Fibroblast of gingiva (primary cell): ENCODE measurements at regions not wholly inside any gene's neighbourhood (a gene's known extent, or its start where the extent isn't known, plus 50 kb on each side); places are given as distances from the start of the nearest gene placed in this dataset.
A peak's percentile ranks its signal among the peaks of the same experiment; 100 is the strongest.

ENCODE experiments used
- DNase-seq: peaks from one replicate; pipeline ENCODE4 v3.0.0-alpha.2; 2011; ENCODE audit warnings: low read depth

DNA sequence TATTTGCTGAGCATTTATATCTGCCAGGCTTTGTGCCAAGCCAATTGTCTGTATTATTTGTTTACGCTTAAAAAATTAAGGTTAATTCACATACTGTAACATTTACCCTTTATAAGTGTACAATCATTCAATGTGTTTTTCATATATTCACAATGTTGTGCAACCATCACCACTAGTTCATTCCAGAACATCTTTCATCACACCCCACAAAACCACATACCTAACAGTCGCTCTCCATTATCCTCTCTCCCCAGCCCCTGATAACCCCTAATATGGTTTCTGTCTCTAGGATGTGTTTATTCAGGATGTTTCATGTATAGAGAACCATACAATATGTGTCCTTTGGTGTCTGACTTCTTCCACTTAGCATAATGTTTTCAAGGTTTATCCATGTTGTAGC, 234.1 kb downstream of the INSIG2 start:
- DNase-seq: no peak

DNA sequence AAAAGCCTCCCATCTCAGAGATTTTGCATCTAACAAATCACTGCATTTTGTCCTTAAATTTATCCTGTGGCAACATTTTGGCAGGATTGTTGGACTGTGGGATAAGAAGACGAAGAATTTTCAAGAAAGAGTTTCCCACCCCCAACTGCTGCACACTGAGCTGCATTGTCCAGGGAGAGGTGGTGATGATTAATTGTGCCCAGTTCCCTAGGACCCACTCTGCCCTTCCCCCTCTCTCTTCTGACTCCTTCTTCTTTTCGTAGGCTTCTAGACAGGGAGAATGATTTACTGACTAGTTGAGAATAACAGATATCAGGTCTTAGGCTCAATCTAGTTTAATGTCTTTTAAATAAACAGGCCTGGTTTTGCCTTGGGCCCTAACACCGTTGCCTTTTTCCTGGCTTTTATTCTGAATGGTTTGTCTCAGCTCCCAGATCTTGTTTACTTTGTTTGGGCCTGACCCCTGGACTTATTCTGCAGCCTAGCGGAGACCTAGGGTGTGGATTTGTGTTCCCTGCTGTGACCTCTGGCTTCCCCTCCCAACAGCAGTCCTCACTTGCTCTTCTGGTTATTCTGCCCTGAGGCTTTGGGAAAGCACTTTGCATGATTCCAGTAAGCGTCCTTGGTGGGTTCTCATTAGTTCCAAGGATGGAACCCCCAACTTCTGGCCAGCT, 233.3 kb downstream of the INSIG2 start:
- no peak for DNase-seq

DNA sequence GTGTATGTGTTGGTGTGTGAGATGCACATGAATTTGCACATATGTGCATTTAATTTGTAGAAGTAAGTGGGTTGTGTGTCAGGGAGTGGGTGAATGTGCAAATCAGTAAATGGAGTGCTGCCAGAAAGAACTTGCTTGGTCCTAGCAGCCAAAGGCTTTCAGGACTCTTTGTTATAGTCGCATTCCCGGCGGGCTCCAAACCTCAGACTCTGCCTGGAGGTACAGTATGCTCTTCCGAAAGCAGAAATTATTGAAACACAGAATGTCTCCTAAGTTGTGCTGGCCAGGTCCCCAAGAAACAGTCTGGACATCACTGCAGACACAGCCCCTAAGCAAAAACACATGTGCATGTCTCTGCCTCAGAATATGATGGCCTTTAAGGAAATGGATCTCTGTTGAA, 232.4 kb downstream of the INSIG2 start:
- peak; percentile 3 for DNase-seq

DNA sequence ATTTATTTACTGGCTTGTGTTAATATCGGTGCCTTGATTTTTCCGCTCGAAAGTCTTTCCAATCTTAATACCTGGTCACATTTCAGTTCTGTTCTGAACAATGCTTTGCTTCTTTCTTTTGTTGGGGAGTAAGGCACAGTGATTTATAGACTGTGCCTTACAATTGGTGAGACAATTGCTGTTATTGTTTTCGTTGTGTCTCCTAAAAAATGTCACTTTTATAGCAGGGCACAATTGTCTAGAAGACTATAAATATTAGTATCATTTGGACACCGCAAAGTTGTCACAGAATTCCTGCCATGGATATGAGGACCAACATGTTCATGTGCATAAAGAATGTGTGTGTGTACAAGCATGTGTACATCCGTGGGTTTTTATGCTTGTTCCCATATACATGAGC, 231.9 kb downstream of the INSIG2 start:
- no peak for DNase-seq

DNA sequence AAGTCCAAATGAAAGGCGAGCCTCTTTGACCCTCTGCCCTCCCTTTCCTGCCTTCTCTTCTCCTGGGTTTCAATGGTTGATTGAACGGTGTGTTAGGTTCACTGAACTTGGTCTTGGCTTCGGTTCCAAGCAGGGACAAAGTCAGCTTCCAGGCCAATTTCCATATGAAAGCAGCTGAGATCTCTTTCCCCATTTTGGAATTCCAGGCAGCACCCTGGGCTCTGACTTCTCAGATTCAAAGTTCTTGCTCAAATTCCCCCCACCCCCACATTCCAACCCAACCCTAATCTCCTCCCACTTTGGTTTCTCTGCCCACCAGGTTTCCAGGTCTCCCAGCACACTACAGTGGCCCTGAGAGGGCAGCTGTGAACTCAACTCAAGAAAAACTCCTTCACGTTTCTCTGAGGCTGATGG, 231.0 kb downstream of the INSIG2 start:
- DNase-seq: no peak

DNA sequence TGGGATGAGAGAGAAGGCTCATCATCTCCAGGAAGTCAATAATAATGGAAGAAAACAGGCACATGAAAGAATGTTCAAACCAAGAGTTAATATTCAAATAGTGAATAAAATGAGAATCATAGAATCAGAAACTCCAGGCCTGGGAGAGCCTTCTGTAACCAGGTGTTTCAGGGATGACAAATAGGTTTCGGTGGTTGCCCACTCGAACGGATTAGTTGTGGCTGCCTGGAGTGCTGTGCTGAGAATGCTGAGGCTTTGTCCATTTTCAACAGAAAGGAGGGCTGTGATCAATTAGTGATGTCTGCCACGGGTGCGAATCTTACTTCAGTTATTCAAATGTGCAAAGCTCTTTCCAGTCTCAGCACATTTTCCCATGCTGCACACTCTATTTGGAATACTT, 227.3 kb downstream of the INSIG2 start:
- no peak for DNase-seq

DNA sequence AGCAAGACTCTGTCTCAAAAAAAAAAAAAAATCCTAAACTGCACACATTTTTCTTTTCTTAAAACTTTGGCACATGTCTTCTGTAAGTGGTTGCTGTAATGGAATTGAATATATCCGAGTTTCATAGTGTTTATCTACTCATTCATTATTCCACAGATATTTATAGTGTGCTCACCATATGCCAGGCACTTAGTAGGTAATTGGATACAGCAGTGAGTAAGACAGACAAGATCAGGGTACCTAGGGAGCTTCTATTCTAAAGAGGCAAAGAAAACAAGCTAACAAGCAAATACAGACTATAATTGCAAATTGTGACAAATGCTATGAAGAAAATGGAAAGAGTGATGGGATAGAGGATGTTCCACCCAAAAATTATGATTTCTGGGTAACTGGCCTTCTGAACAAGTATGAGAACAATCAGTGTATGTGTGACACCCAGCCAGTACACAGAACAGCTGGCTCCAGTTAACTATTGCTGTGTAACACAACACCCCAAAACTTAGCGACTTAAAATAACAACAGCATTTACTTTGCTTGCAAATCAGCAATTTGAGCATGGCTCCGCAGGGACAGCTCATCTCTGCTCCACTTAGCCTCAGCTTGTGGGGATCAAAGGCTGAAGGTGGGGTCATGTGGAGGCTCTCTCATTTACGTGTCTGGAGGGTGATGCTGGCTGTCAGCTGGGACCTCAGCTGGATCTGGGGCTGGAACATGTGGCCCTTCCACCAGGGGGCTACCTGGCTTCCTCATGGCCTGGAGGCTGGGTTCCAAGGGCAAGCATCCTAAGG, 224.9 kb downstream of the INSIG2 start:
- peak; percentile 50 for DNase-seq

DNA sequence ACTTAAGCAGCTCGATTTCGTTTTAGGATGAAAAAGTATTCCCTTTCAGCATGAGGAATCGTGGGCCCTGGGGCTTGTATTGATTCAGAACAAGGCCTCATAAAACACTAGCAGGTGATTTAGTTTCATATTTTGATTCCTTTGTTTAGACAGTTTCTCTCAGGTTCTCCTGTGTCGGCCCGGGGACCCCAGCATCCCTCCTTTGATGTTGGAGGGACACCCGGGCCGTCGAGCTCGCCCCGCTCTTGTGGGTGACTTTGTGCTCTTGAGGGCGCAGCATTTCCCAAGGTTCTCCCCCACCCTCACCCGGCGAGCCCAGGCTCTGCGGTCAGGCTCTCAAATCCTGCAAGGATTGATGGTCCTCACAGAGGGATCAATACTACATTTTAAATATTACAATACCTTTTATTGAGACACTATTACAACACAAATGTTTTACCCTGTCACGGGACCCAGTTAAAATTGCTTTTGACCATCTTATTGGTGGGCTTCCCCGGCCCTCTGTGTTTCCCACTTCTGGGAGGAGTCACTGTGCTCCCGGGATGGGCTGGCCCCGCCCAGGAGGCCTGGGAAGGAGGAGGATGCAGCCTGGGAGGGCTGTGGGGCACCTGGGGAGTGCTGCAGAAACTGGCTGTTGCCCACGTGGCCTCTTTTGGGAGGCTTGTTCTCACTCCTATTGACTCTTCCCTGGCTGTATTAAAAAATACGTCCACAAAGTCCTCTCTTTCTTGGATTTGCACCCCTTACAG, 222.6 kb downstream of the INSIG2 start:
- no peak for DNase-seq

DNA sequence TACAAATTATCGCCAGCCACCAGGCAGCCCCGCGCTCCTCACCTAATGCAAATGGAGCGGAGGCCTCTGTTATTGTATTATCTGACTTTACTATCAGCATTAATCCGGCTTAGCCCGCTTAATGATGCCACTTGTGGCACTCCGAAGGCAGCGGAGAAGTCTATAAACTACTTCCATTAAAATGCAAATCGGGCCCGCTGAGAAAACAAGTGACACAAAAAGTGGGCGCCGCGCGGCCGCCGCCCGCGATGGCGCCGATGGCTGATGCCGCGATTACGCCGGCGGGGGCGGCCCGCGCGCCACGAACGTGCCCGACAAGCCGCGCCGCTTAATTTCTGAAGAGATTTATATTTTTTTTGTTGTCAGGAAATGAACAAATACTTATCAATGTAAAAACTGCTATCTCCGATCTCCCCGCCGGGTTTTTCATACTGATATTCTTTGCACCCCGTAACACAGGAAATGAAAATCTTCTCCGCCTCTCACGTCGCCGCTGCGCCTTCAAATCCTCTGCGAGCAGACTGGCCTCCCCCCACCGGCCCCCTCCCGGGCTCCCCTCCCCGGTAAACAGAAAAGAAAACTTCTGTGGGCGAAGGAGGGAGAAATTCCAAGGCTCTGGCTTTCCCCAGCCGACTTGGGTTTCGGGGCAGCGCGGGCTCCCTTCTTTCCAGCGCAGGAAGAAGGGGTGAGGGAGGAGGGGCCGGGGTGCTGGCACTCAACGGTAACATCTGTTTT, 221.8 kb downstream of the INSIG2 start:
- DNase-seq: peak; percentile 53

DNA sequence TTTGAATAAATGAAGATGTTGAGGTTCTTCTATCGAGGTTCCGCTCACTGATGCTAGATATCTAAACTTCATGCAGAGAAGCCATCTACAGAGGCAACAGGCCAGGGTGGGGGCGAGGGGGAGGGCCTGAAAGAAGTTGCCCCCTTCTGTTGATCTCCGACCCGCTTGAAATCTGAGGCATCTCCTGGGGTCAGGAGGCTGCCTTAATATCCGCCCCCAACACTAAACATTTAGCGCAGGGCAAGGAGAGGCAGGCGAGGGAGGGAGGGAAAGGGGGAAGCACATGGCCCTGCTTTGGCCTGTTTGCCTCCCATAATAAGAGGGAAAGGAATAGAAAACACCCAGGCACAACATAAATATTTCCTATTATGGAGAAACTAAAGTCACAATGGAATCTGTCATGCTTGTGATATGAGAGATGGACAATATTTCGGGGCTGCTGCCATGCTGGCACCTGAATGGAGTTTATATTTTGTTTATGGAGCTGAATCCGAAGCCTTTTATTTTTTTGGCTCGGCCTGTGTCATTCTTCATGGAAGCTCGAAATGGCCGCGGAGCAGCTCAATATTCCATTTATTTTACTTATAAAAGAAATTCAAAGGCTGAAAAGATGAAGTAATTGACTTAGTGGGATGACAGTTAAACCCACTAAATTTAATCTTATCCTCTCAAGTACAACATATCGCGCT, 221.1 kb downstream of the INSIG2 start:
- DNase-seq: no peak

DNA sequence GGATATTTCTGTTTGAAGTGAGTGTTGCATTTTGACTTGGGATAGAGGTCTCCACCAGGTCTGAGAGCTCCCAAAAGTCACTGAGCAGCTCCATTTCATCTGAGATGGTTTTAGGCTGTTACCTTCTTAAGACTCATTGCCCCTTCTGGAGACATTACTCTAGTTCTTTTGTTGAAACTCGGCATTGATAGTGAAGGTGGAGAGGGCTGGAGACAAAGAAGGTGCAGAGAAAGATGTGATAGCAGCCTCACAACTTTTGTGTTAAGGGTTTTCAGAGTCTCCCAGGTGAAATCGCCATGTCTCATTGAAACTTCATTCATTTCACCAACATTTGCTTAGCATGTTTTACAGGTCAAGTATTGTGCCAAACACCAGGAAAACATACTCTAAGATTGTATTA, 219.6 kb downstream of the INSIG2 start:
- no peak for DNase-seq

DNA sequence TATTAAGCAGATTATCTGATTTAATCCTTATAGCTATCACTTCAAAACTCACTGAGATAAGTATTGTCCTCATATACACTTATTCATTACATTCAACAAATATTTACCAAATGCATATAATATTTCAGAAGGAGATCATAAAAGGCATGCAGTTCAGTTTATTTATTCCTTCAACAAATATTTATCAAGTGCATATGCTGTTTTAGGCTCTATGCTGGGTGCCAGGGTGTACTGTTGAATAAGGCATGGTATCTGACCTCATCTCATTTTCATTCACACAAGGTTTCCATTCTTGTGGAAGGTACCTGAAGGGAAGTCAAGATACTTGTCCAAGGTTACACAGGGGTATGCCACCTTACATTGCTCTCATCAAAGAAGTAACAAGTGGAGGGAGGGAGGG, 213.0 kb downstream of the INSIG2 start:
- DNase-seq: no peak

DNA sequence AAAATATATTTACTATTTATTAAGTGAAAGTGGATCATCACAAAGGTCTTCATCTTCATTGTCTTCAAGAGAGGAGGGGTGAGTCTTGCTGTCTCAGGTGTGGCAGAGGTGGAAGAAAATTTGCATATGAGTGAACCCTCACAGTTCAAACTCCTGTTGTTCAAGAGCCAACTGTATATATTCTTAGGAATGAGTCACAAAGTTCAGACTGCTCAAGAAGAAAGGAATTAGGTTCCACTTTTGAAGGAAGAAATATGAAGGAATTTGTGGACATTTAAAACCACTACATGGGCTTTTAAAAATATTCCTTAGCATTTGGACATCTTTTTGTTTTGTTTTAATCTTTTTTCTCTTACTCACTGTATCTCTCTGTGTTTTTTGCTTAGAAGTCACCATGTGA, 212.6 kb downstream of the INSIG2 start:
- DNase-seq: no peak

DNA sequence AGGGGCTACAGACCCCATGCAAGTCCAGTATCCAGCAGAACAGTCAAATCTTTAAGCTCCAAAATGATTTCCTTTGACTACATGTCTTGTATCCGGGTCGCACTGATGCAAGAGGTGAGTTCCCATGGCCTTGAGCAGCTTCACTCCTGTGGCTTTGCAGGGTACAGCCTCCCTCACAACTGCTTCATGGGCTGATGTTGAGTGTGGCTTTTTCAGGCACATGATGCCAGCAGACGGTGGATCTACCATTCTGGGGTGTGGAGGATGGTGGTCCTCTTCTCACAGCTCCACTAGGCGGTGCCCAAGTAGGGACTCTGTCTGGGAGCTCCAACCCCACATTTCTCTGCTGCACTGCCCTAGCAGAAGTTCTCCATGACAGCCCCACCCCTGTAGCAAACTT, 208.4 kb downstream of the INSIG2 start:
- DNase-seq: no peak

DNA sequence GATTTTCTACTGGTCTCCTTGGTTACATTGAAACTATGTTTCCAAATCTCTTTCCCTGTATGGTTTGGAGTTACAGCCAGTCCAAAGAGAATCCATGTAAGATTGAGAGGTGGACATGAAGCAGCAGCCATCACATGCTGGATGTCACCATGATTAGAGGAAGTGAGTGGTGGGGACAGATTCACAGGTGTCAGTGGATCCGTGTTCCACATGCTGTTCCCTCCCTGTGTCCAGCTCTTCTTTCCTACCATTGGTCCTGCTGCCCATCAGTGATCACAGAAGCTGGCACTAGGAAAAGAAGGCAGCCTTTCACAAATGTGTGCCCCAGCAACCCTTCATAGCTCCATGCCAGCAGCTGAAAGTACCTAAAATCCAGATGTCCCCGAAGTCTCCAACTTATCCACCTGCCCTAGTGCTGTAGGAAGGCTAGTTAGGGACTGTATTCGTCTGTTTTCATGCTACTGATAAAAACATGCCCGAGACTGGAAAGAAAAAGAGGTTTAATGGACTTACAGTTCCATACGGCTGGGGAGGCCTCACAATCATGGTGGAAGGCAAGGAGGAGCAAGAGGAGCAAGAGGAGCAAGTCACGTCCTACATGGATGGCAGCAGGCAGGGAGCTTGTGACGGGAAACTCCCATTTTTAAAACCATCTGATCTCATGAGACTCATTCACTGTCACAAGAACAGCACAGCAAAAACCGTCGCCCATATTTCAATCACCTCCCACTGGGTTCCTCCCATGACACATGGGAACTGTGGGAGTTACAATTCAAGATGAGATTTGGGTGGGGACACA, 207.5 kb downstream of the INSIG2 start:
- DNase-seq: no peak

DNA sequence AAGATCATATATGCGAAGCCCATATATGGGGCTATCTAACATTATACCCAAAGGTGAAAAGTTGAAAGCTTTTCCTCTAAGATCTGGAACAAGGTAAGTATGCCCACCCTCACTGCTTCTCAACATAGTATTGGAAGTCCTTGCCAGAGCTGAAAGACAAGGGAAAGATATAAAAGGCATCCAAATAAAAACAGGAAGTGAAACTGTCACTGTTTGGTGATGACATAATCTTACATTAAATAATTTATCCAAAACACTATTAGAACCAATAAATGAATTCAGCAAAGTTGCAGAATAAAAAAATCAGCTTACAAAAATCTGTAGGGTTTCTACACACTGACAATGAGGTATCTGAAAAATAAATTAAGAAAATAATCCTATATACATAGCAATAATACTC, 205.8 kb downstream of the INSIG2 start:
- DNase-seq: no peak

DNA sequence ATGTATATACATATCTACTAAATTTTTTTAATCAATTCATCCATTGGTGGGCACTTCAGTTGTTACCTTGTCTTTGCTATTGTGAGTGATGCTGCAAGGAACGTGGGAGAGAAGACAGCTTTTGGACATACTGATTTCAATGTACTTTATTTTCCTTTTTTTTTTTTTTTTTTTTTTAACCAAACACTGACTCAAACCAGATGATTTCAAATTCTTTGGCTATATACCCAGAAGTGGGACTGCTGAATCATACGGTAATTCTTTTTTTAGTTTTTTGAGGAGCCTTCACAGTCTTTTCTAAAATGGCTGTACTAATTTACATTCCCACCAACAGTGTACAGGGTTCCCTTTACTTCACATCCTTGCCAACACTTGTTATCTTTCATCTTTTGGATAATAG, 204.7 kb downstream of the INSIG2 start:
- peak; percentile 40 for DNase-seq

DNA sequence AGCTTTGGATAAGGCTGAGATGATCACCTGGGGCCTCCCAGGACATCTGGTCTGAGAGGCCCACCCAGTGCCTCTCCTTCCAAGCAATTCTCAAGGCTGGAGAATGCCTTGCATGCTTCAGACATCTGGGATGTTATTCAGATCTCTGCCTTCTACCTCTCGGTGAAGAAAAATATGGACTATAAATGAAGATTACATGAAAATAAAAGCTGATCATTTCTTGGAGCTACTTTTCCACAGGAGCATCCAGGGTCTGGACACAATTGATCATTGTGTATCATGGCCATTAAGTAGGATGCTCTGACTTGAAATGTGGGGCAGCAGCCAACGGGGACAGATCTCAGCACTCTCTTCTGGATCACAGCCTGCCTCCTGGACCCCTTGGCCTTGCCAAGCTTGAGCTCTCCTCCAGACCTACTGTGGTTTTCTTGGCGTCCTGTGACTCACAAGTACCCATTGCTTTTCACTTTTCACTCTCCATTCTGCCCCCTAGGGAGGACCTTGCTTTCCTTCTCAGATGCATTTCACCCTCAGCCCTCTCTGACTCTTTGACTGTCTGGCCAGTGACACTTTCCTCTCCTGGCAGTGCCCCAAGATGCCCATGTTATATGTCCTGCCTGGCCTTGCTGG, 203.1 kb downstream of the INSIG2 start:
- DNase-seq: no peak

DNA sequence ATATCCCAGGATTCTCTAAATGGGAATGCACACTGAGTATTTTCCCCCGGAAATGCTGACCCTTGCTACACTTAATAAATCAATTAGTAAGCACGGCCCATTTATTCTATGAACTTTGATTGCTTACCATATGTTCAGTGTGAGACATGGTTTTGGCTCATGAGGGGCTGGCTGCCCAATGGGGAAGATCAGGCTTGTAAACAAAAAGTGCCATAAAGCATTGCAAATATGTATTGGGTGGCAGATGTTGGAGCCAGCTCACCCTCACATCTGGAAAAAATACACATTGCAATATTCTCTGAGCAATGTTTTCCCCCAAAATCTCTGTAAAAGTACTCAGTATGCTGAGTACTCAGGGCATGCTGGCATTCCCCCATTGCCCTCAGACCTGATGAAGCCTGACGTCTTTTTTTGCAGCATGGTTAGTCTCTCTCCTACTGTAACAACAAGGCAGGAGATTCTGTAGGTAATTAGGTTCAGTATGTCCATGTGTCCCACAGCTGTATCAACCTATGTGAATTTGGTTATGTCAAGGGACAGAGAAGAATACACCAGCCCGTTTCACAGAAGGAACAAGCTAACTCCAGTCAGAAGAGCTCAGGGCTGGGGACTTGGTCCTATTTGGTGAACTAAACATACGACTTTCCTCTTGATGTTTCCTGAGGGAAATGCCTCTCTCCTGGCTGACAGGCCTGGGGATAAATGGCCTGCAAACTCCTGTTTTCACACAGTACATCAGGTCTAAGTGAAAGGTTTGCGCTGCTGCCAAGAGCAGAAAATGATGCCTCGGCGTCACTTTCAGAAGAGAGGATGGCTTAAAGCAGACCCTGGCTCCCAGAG, 202.4 kb downstream of the INSIG2 start:
- peak; percentile 7 for DNase-seq

DNA sequence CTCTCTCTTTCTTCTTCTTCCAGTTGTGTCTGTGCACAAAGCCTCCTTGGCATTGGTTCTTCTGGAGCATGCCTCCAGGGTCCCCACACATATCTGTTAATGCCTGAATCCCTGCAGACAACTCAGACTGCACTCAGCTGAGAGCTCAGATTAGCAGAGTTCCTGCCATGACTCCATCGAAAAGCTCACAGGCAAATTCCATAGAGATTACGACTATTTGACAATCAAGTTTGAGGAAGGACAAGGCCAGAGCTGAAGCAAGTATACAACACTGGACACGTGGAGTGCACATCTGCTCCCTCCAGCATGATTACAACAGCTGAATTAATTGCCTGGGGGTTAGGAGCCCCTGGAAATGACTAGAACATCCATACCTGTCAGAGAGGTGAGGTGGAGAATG, 190.7 kb downstream of the INSIG2 start:
- no peak for DNase-seq
